DOHH2 (cell line): ENCODE measurements at regions not wholly inside any gene's neighbourhood (a gene's known extent, or its start where the extent isn't known, plus 50 kb on each side); places are given as distances from the start of the nearest gene placed in this dataset.

Source experiments
- CTCF ChIP-seq: fragments of 200-600 bp; sonication (generic); IDR thresholded peaks from one replicate; pipeline ENCODE4 v1.5.1; 2014; ENCODE audit warnings: antibody characterized with exemption, mild to moderate bottlenecking, low read depth, low read length; ENCODE audit not compliant: poor library complexity, severe bottlenecking
- EZH2phosphoT487 ChIP-seq: fragments of 200-600 bp; sonication (generic); IDR thresholded peaks from 2 replicates; pipeline ENCODE4 v1.6.1; 2017; ENCODE audit warnings: borderline replicate concordance, mild to moderate bottlenecking, antibody characterized with exemption, low read length, moderate library complexity, mixed read lengths

- no peak for TF ChIP-seq CTCF
- TF ChIP-seq EZH2phosphoT487, result no peak
Observed at GRCh38 chr2:161102770-161103450, 57.3 kb upstream of the TANK start.
